ENCODE measurements at regions not wholly inside any gene's neighbourhood (a gene's known extent, or its start where the extent isn't known, plus 50 kb on each side); places are given as distances from the start of the nearest gene placed in this dataset.

DNA sequence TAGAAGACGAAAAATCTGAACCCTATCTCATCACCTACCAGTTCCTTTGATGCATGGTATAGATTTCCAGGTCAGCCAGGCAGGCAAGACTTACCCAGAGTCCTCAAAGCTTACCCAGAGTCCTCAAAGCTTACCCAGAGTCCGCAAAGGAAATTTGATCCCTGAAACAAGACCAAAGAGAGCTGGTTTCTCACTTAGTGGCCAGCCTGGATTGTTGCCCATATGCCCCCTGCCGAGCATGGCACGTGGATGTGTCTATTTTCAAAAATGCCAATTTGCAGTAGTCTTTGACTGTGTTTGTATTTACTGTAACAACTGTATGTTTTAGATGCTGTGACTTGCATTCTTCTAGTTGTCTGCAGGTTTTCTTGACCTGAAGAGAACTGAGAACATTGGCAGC lies 120.2 kb upstream of the STARD3NL start:
- TF ChIP-seq CTCF (IDR thresholded peaks at IDR 0.05) (no peak), POLR2AphosphoS5 (IDR thresholded peaks at IDR 0.05) (no peak)

Data from stomach (tissue), 4 donors.